GM19455 (cell line): ENCODE measurements at regions not wholly inside any gene's neighbourhood (a gene's known extent, or its start where the extent isn't known, plus 50 kb on each side); places are given as distances from the start of the nearest gene placed in this dataset.

Source experiments
- ATAC-seq: cut with Tn5 transposase; IDR thresholded peaks from one replicate; pipeline ENCODE4 v1.9.1; 2021; ENCODE audit not compliant: unreplicated experiment

DNA sequence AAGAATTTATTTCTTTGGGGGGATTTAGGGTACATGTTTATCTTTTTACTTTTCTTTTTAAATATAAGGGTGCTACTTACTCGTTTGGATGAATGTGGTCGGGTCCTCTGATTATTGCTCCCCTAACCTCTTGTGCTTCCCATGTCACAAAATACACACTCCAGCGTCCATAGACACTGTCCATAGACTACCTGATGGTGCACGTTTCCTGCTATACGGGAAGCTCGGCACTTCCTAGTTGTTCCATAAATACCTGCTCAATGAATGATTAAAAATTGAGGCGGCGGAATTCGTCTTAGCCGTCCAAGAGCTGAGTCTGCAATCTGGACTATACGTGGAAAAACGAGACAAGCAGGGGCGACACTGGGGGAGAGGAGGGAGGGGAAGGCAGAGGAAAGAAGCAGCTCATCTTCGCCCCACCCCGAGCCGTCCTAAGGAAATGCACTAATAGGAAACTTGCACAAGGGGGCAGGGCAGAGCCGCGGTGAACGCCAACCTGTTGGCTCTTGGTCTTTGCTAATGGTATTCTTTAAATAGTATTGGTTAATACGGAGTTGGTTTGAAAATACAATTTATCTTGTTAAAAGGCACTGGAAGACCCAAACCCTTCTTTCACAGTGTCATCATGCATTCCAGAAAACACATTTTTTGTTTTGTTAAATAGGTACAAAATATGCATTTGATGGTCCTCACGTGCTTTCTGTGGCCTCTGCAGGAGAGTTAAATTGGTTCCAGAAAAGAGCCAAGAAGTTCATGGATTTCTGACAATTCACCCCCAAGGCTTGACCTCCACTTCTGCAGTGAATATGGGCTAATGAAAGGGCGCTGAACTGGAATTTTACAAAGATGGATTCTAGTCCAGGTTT lies 73.0 kb upstream of the KCTD1 start:
- no peak for ATAC-seq

- ATAC-seq: no peak
Observed at GRCh38 chr18:26619350-26619749, 71.0 kb upstream of the KCTD1 start.

GRCh38 chr18:26618135-26618534 lies 69.8 kb upstream of the KCTD1 start:
- ATAC-seq: no peak

DNA sequence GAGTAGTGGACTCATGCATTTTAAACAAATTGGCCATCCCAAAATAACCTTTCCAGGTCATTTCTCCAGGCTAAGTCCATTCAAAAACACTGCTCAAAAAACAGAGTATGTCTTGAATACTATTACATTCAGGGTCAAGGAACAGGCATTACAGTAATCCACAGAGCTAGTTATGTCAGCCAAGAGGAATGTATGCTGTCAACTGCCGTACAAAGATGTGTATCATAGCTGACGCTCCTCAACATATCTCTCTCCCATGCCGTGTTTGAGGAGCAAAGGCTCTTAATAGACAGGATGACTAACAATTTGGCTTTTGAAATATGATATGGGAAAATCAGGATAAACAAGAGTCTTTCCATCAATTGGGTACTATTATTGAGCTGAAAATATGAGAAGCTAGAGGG lies 68.8 kb upstream of the KCTD1 start:
- ATAC-seq: no peak

- no peak for ATAC-seq
Observed at GRCh38 chr18:26614374-26614773, 66.0 kb upstream of the KCTD1 start.
